HG03135 (cell line): ENCODE measurements at regions not wholly inside any gene's neighbourhood (a gene's known extent, or its start where the extent isn't known, plus 50 kb on each side); places are given as distances from the start of the nearest gene placed in this dataset.
"Not testable (repeated sequence)": the region's sequence is repeated elsewhere in the genome, so short reads cannot be mapped to it uniquely, and the experiment has no call there.

ENCODE experiments used
- ATAC-seq: cut with Tn5 transposase; IDR thresholded peaks from one replicate; pipeline ENCODE4 v1.9.1; 2021; ENCODE audit warnings: mild to moderate bottlenecking, moderate library complexity; ENCODE audit not compliant: unreplicated experiment

- ATAC-seq = not testable (repeated sequence)
Observed at GRCh38 chr14:105653921-105654320, 127.5 kb downstream of the TMEM121 start.

- ATAC-seq = not testable (repeated sequence)
Observed at GRCh38 chr14:105659255-105659654, 132.9 kb downstream of the TMEM121 start.

- ATAC-seq = no peak
Observed at GRCh38 chr14:105659935-105660527, 133.6 kb downstream of the TMEM121 start.

DNA sequence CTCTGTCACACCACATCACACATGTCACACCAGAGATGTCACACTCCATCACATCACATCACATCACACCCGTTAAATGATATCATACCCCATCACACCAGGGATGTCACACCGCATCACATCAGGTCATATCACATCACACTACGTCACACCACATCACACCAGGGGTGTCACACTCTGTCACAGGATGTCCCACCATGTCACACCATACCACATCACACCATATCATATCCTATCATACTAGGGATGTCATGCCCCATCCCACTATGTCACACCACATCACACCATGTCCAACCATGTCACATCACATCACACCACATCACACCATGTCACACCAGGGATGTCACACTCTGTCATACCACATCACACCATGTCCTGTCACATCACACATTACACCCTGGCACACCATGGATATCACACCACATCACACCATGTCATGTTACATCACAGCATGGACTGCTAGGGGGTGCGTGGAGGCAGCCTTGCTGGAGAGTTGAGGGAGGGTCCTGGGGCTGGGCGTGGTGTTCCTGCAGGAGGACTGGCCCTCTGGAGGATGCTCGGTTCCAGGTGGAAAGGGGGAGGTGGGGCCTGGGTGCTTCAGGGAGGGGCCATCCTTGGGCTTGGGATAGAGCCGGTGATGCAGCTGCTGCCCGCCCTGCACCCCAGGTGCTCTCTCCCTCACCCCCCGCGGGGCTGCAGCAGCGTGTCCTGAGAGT is 134.6 kb downstream of the TMEM121 start:
- no peak for ATAC-seq

- not testable (repeated sequence) for ATAC-seq
Observed at GRCh38 chr14:105662043-105662442, 135.7 kb downstream of the TMEM121 start.

GRCh38 chr14:105662592-105662991 is 136.2 kb downstream of the TMEM121 start:
- not testable (repeated sequence) for ATAC-seq

GRCh38 chr14:105663323-105663722 is 136.9 kb downstream of the TMEM121 start:
- not testable (repeated sequence) for ATAC-seq

DNA sequence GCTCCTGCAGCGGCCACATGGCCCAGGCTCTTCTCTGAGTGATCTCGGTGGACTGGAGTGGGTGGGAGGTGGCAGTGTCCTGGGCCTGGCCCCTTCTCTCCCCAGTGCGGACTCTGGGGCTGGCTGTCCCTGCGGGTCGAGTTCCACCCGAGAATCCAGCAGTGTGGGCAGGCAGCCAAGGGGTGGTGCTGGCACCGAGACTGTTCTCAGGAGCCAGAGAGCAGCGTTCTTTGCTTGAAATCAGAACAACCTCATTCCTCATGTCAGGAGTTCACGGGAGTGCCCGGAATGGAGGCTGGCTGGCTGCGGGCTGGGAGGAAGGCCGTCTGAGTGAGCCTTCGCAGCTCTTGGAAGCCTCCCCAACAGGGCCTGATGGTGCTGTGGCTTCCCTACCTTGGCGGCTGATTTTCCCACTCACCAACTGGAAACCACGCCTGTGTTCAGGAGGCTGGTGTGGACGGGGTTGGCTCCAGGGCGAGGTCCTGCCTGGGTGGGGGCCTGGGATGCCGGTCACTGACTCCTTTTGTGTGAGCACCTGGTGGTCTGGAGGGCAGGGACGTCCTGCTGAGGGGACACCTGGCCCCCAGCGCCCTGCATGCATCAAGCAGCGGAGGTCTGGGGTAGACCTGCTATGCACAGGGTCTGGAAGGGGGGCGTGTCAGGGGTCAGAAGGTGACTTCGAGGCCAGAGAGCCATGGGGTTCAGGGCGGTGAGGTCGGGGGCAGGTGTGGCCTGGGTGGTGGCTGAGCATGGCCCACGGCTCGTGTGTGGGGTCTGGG is 137.6 kb downstream of the TMEM121 start:
- not testable (repeated sequence) for ATAC-seq

DNA sequence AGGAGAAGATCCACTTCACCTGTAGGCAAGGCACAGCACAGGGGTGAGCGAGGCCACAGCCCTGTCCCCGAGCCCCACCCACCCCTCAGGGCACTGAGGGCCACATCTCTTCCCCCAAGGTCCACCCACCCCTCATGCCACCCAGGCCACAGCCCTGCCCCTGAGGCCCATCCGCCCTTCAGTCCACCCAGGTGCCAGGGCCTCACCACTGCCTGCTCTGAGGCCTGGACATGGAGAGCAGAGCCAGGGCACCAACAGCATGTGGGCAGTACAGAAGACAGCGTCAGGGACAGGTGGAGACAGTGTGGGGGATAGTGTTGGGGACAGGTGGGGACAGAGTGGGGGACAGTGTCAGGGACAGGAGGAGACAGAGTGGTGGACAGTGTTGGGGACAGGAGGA is 138.3 kb downstream of the TMEM121 start:
- no peak for ATAC-seq

GRCh38 chr14:105665247-105665950 is 139.0 kb downstream of the TMEM121 start:
- ATAC-seq = no peak

DNA sequence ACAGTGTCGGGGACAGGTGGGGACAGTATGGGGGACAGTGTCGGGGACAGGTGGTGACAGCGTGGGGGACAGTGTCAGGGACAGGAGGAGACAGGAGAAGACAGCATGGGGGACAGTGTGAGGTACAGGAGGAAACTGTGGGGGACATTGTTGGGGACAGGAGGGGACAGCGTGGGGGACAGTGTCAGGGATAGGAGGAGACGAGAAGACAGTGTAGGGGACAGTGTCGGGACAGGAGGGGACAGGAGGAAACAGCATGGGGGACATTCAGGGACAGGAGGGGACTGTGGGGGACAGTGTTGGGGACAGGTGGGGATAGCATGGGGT is 139.5 kb downstream of the TMEM121 start:
- ATAC-seq = no peak

DNA sequence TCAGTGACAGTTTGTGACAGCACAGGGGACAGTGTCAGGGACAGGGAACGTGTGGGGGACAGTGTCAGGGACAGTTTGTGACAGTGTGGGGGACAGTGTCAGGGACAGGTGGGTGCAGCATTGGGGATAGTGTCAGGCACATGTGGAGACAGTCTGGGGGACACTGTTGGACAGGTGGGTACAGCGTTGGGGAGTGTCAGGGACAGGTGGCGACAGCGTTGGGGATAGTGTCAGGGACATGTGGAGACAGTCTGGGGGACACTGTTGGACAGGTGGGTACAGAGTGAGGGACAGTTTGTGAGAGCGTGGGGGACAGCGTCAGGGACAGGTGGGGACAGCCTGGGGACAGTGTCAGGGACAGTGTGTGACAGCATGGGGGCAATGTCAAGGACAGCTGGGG is 140.0 kb downstream of the TMEM121 start:
- no peak for ATAC-seq

GRCh38 chr14:105666991-105667662 is 140.7 kb downstream of the TMEM121 start:
- not testable (repeated sequence) for ATAC-seq

DNA sequence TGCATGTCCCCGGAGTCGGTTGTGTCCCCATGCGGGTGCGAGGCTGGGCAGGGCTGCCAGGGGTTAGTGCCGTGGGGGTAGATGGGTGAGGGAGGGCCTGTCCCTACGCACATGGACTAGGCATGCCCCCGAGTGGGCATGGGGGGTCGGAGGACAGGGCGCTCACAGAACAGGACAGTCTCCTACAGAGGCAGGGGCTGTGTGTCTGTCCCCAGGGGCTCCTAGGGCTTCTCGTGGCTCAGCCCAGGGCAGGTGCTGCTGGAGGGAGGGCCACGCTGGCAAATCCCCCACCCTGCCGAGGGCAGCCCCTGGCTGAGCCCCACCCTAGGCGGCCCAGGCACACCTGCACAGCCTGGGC is 141.3 kb downstream of the TMEM121 start:
- not testable (repeated sequence) for ATAC-seq

DNA sequence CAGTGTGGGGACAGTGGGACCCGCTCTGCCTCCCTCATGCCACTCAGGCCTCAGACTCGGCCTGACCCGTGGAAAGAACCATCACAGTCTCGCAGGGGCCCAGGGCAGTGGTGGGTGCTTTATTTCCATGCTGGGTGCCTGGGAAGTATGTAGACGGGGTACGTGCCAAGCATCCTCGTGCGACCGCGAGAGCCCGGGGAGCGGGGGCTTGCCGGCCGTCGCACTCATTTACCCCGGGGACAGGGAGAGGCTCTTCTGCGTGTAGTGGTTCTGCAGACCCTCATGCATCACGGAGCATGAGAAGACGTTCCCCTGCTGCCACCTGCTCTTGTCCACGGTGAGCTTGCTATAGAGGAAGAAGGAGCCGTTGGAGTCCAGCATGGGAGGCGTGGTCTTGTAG is 141.6 kb downstream of the TMEM121 start:
- ATAC-seq = not testable (repeated sequence)

DNA sequence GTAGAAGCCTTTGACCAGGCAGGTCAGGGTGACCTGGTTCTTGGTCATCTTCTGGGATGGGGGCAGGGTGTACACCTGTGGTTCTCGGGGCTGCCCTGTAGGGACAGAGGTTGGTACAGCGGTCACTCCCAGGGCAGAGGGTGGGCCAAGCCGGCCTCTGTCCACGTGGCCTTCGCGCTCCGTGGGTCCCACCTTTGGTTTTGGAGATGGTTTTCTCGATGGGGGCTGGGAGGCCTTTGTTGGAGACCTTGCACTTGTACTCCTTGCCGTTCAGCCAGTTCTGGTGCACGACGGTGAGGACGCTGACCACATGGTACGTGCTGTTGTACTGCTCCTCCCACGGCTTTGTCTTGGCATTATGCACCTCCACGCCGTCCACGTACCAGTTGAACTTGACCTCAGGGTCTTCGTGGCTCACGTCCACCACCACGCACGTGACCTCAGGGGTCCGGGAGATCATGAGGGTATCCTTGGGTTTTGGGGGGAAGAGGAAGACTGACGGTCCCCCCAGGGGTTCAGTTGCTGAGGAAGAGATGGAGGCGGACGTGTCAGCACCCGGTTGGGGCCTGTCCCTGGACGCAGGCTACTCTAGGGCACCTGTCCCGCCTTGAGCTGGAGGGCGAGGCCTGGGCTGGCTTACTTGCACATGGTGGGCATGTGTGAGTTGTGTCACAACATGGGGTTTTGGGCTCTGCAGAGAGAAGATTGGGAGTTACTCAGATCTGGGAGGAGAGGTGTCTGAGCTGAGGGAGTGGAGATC is 142.3 kb downstream of the TMEM121 start:
- ATAC-seq = not testable (repeated sequence)

GRCh38 chr14:105669231-105669610 is 142.8 kb downstream of the TMEM121 start:
- not testable (repeated sequence) for ATAC-seq

GRCh38 chr14:105669646-105670045 is 143.3 kb downstream of the TMEM121 start:
- ATAC-seq = not testable (repeated sequence)

DNA sequence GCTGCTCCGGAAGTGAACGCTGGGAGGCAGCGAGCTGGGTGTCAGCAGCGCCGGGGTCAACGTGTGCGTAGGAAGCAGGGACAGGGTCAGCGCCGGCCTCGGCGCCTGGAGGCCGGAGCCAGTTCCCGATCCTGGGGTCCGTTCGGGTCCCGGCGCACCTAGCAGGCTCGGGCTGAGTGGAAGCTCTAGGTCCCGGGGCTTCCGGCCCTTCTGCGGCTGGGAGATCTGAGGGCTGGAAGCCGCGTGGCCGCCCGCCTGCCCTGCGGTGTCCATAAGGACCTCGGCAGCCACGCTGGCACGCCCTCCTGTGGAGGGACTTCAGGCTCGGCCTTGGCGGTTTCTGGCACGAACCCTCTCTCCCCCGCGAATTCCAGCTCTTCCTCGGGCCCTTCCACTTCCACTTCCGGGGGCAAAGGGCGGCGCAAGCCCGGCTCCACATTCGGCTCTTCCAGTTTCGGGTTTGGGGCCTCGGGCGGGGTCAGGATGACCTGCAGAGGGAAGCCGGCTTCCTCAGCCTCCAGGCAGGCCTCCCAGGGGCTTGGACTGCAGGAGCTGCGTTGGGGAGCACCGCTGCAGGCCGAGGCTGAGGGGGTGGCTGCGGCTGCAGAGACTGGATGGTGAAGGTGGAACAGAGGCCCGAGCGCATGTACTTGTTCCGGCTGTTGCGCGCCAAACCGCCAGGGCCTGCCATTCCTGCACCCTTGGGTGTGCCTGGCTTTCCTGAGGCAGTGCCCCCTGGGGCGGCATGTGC is 146.2 kb downstream of the TMEM121 start:
- not testable (repeated sequence) for ATAC-seq
